HepG2 (cell line): ENCODE measurements at regions not wholly inside any gene's neighbourhood (a gene's known extent, or its start where the extent isn't known, plus 50 kb on each side); places are given as distances from the start of the nearest gene placed in this dataset.

Experiments
- ATAC-seq: fragments of 200-7000 bp; cut with Tn5 transposase; 3 replicates; pipeline ENCODE4 v1.9.1; 2020; ENCODE audit warnings: mild to moderate bottlenecking, moderate library complexity
- BruUV-seq: library from RNA; stranded (reverse); fragments of 400-500 nt; replicated peaks from 2 replicates; lab custom pipeline; 2021; lab: Mats Ljungman, UMichigan
- CTCF ChIA-PET: fragments of 300-600 bp; formaldehyde crosslinking; extraction: SDS; loops from one replicate; lab custom pipeline; 2021; ENCODE audit warnings: low total read pairs, inconsistent platforms, low intra/inter-chr PET ratio; lab: Yijun Ruan, JAX
- POLR2A ChIA-PET: fragments of 350-600 bp; sonication (Branson Sonifier 250); formaldehyde crosslinking; loops from one replicate; lab custom pipeline; 2020; ENCODE audit warnings: antibody characterized with exemption, inconsistent platforms; lab: Yijun Ruan, JAX
- DNase-seq: peaks from one replicate; pipeline ENCODE4 v3.0.0-alpha.2; 2015; ENCODE audit warnings: low spot score
- FAIRE-seq: peaks from 3 replicates; lab custom pipeline; 2011; peaks lifted over from hg19 to GRCh38; lab: Jason Lieb, UNC
- H2AFZ ChIP-seq: one replicate; pipeline ENCODE4 v1.6.1; 2011; ENCODE audit warnings: low read length, inconsistent platforms
- H3K27ac ChIP-seq: fragments of 300-600 bp; 3 replicates; pipeline ENCODE4 v1.8.0; 2011; ENCODE audit warnings: mixed run types, mild to moderate bottlenecking, mixed read lengths, low read length, inconsistent platforms; ENCODE audit not compliant: insufficient read depth; ENCODE audit errors: extremely low read length
- H3K27me3 ChIP-seq, 2 experiments: fragments of 200-600 bp in 1 of 2; 2 replicates in 1 of 2; 3 replicates in 1 of 2; pipeline versions ENCODE4 v1.6.0 to v1.8.0; 2011; ENCODE audit warnings: low read length in 2 of 2, mild to moderate bottlenecking in 2 of 2, moderate library complexity in 2 of 2, inconsistent platforms in 1 of 2; ENCODE audit not compliant: insufficient read depth in 2 of 2, control insufficient read depth in 1 of 2
- H3K36me3 ChIP-seq, 2 experiments: fragments of 200-600 bp in 1 of 2; replicated peaks in 1 of 2; 2 replicates in 1 of 2; 3 replicates in 1 of 2; pipeline versions ENCODE4 v1.5.1 to v1.8.0; 2011; ENCODE audit warnings: low read length in 2 of 2, inconsistent platforms in 1 of 2; ENCODE audit not compliant: insufficient read depth in 2 of 2, control insufficient read depth in 1 of 2
- H3K4me1 ChIP-seq: 2 replicates; pipeline ENCODE4 v1.5.1; 2012; ENCODE audit warnings: low read length, inconsistent platforms; ENCODE audit not compliant: insufficient read depth
- H3K4me2 ChIP-seq: 2 replicates; pipeline ENCODE4 v1.6.0; 2011; ENCODE audit warnings: low read depth, low read length, inconsistent platforms
- H3K4me3 ChIP-seq, 3 experiments: fragments of 200-600 bp in 1 of 3; sonication (generic), shearing (Covaris generic) in 1 of 3; replicated peaks in 1 of 3; 2 replicates each; pipeline ENCODE4 v1.5.1; 2011 to 2016; ENCODE audit warnings: low read length in 3 of 3, inconsistent platforms in 2 of 3, low read depth in 2 of 3, mild to moderate bottlenecking in 2 of 3, control low read depth in 1 of 3, mixed read lengths in 1 of 3; ENCODE audit not compliant: insufficient read depth in 1 of 3
- H3K79me2 ChIP-seq: one replicate; pipeline ENCODE4 v1.6.1; 2011; ENCODE audit warnings: low read length, inconsistent platforms; ENCODE audit not compliant: insufficient read depth
- H3K9ac ChIP-seq: 2 replicates; pipeline ENCODE4 v1.6.0; 2011; ENCODE audit warnings: mild to moderate bottlenecking, low read depth, low read length, inconsistent platforms; ENCODE audit not compliant: insufficient read depth
- H3K9me3 ChIP-seq: 2 replicates; pipeline ENCODE4 v1.5.1; 2012; ENCODE audit warnings: mild to moderate bottlenecking, low read length
- H4K20me1 ChIP-seq: 2 replicates; pipeline ENCODE4 v1.6.0; 2011; ENCODE audit warnings: inconsistent platforms, mild to moderate bottlenecking, low read length, moderate library complexity; ENCODE audit not compliant: insufficient read depth
- BRD4 ChIP-seq: sonication (generic); formaldehyde crosslinking; IDR thresholded peaks from 2 replicates; pipeline ENCODE4 v1.4.0; 2020; ENCODE audit warnings: missing genetic modification reagents
- FOXP4 ChIP-seq: sonication (generic); formaldehyde crosslinking; IDR thresholded peaks from 2 replicates; pipeline ENCODE4 v1.4.0; 2020; ENCODE audit warnings: missing genetic modification reagents
- HNF4G ChIP-seq, 2 experiments: sonication (generic) in 1 of 2; formaldehyde crosslinking in 1 of 2; IDR thresholded peaks; 2 replicates each; pipeline versions ENCODE4 v1.4.0 to v1.6.1; 2011 to 2020; ENCODE audit warnings: borderline replicate concordance in 2 of 2, low read depth in 2 of 2, mild to moderate bottlenecking in 2 of 2, low read length in 1 of 2, missing genetic modification reagents in 1 of 2, moderate library complexity in 1 of 2
- MATR3 ChIP-seq: sonication (generic); formaldehyde crosslinking; IDR thresholded peaks from 2 replicates; pipeline ENCODE4 v1.4.0; 2020; ENCODE audit warnings: missing genetic modification reagents
- MED8 ChIP-seq: sonication (generic); formaldehyde crosslinking; IDR thresholded peaks from 2 replicates; pipeline ENCODE4 v1.8.1; 2023; ENCODE audit warnings: mild to moderate bottlenecking, missing genetic modification reagents; ENCODE audit not compliant: insufficient replicate concordance
- PRDM10 ChIP-seq: sonication (generic); formaldehyde crosslinking; IDR thresholded peaks from 2 replicates; pipeline ENCODE4 v1.4.0; 2020; ENCODE audit warnings: low read depth, missing genetic modification reagents
- SOX13 ChIP-seq, 3 experiments: fragments of 450-650 bp in 1 of 3; sonication (generic) in 1 of 3; formaldehyde crosslinking in 1 of 3; IDR thresholded peaks in 2 of 3; conservative IDR thresholded peaks in 1 of 3; 2 replicates each; pipeline versions ENCODE4 v1.5.0 to v1.6.1; 2016 to 2020; ENCODE audit warnings: antibody characterized with exemption in 1 of 3, mild to moderate bottlenecking in 1 of 3, missing compliant biosample characterization in 1 of 3, missing genetic modification reagents in 1 of 3, moderate library complexity in 1 of 3
- ZHX2 ChIP-seq, 2 experiments: sonication (generic) in 1 of 2; formaldehyde crosslinking in 1 of 2; IDR thresholded peaks; 2 replicates each; pipeline versions ENCODE4 v1.6.1 to v1.9.0; 2014 to 2022; ENCODE audit warnings: antibody characterized with exemption in 1 of 2, borderline replicate concordance in 1 of 2, inconsistent platforms in 1 of 2, low read depth in 1 of 2, missing genetic modification reagents in 1 of 2
- ZNF225 ChIP-seq: sonication (generic); formaldehyde crosslinking; IDR thresholded peaks from 2 replicates; pipeline ENCODE4 v1.4.0; 2020; ENCODE audit warnings: mild to moderate bottlenecking, missing genetic modification reagents
- ZNF383 ChIP-seq: sonication (generic); formaldehyde crosslinking; IDR thresholded peaks from 2 replicates; pipeline ENCODE4 v1.4.0; 2020; ENCODE audit warnings: missing genetic modification reagents, mild to moderate bottlenecking, borderline replicate concordance
- WGBS: methylation state at CpG from one replicate; pipeline ENCODE4 v1.1.6; 2017; ENCODE audit warnings: low lambda C conversion rate; 5-methylcytosine and 5-hydroxymethylcytosine counted together
- in situ Hi-C: cut with HindIII; loops from 2 replicates; pipeline ENCODE4 v1.10.0; 2017; ENCODE audit warnings: low pct_unique_long_range_greater_than_20kb; ENCODE audit not compliant: extremely low pct_ligation_motif_present
- intact Hi-C: fragments of 100-400 bp; cut with micrococcal nuclease; formaldehyde crosslinking; loops from one replicate; pipeline ENCODE4 v1.10.0; 2022; ENCODE audit not compliant: unreplicated experiment

GRCh38 chr1:82386365-82387011 is 585.8 kb downstream of the ADGRL2 start:
- Histone ChIP-seq H2AFZ (no peak overlapping the region), H3K79me2 (no peaks in the 10 kb centered on the region), H3K4me1 (no peaks in the 10 kb centered on the region), H3K9me3 (peaks cover 77% of the 10 kb centered on the region), H3K4me2 (no peak overlapping the region), H3K9ac (no peak overlapping the region), H3K4me3 (no peak overlapping the region), H3K27ac (no peak overlapping the region), H4K20me1 (no peaks in the 10 kb centered on the region), H3K36me3 (no peaks in the 10 kb centered on the region), H3K27me3 (no peaks in the 10 kb centered on the region)
- TF ChIP-seq MATR3 (CRISPR knock-in tag) (no peak), BRD4 (CRISPR knock-in tag) (no peak), SOX13 (IDR thresholded peaks at IDR 0.05) (no peak), SOX13 (CRISPR knock-in tag; conservative IDR thresholded peaks at IDR 0.05 in 1 of 2, IDR thresholded peaks at IDR 0.05 in 1 of 2) (no peak), FOXP4 (no peak), ZHX2 (IDR thresholded peaks at IDR 0.05; ENCODE audit: low read depth) (no peak), ZHX2 (CRISPR knock-in tag; IDR thresholded peaks at IDR 0.05; ENCODE audit: borderline replicate concordance) (no peak), HNF4G (IDR thresholded peaks at IDR 0.05; ENCODE audit: borderline replicate concordance, low read depth, low read length) (no peak), HNF4G (CRISPR knock-in tag; IDR thresholded peaks at IDR 0.05; ENCODE audit: borderline replicate concordance, low read depth) (no peak), ZNF383 (CRISPR knock-in tag) (no peak), ZNF225 (CRISPR knock-in tag) (no peak), PRDM10 (CRISPR knock-in tag) (no peak), MED8 (CRISPR knock-in tag) (no peak)
- FAIRE-seq (no peak), DNase-seq (no peak), ATAC-seq (no peak)
- intact Hi-C loops, result no loop called here
- 5% methylated on average over 3 of the region's 3 CpGs for WGBS
- POLR2A ChIA-PET, result no interaction called here
- CTCF ChIA-PET, result no interaction called here
- BruUV-seq, result no TSS peak
- in situ Hi-C loops, result no loop called here
